ENCODE measurements at regions not wholly inside any gene's neighbourhood (a gene's known extent, or its start where the extent isn't known, plus 50 kb on each side); places are given as distances from the start of the nearest gene placed in this dataset.

GRCh38 chr2:16584824-16585540, 80.7 kb downstream of the CYRIA start:
- Mint-ChIP-seq H3K4me3 (no peak overlapping the region), H3K27ac (peak overlapping the region in 1 of 2 donors; percentile 9), H3K36me3 (ENCODE audit: insufficient read depth) (peaks cover 3% of the 10 kb centered on the region), H3K27me3 (no peaks in the 10 kb centered on the region), H3K4me1 (ENCODE audit: low read depth in 2 of 2) (no peaks in the 10 kb centered on the region), H3K9me3 (no peaks in the 10 kb centered on the region)
- ATAC-seq (replicated peaks) = no peak
- DNase-seq = no peak

GRCh38 chr2:16584084-16584483, 81.5 kb downstream of the CYRIA start:
- no peak for DNase-seq
- no peaks in the 10 kb centered on the region for H3K4me1 Mint-ChIP-seq (ENCODE audit: low read depth in 2 of 2)
- no peaks in the 10 kb centered on the region for H3K27me3 Mint-ChIP-seq
- H3K27ac Mint-ChIP-seq = no peak overlapping the region
- ATAC-seq (replicated peaks) = no peak
- no peaks in the 10 kb centered on the region for H3K9me3 Mint-ChIP-seq
- H3K4me3 Mint-ChIP-seq = no peak overlapping the region
- peaks cover 3% of the 10 kb centered on the region for H3K36me3 Mint-ChIP-seq (ENCODE audit: insufficient read depth)

- DNase-seq (no peak), ATAC-seq (replicated peaks) (no peak)
- H3K4me3 Mint-ChIP-seq = no peak overlapping the region
- H3K27me3 Mint-ChIP-seq = no peaks in the 10 kb centered on the region
- H3K9me3 Mint-ChIP-seq = no peaks in the 10 kb centered on the region
- H3K4me1 Mint-ChIP-seq (ENCODE audit: low read depth in 2 of 2) = no peaks in the 10 kb centered on the region
- no peaks in the 10 kb centered on the region for H3K36me3 Mint-ChIP-seq (ENCODE audit: insufficient read depth)
- H3K27ac Mint-ChIP-seq = no peak overlapping the region
These were observed 84.4 kb downstream of the CYRIA start for GRCh38 chr2:16581241-16581640.

GRCh38 chr2:16578081-16578480, 87.6 kb downstream of the CYRIA start:
- no peaks in the 10 kb centered on the region for H3K27me3 Mint-ChIP-seq
- H3K36me3 Mint-ChIP-seq (ENCODE audit: insufficient read depth) = no peaks in the 10 kb centered on the region
- H3K4me3 Mint-ChIP-seq = no peak overlapping the region
- no peaks in the 10 kb centered on the region for H3K4me1 Mint-ChIP-seq (ENCODE audit: low read depth in 2 of 2)
- no peak overlapping the region for H3K27ac Mint-ChIP-seq
- no peak for ATAC-seq (replicated peaks)
- DNase-seq = no peak
- H3K9me3 Mint-ChIP-seq = no peaks in the 10 kb centered on the region

- H3K4me3 Mint-ChIP-seq = no peak overlapping the region
- DNase-seq (no peak), ATAC-seq (replicated peaks) (no peak)
- no peaks in the 10 kb centered on the region for H3K27me3 Mint-ChIP-seq
- no peaks in the 10 kb centered on the region for H3K4me1 Mint-ChIP-seq (ENCODE audit: low read depth in 2 of 2)
- H3K36me3 Mint-ChIP-seq (ENCODE audit: insufficient read depth) = no peaks in the 10 kb centered on the region
- no peak overlapping the region for H3K27ac Mint-ChIP-seq
- no peaks in the 10 kb centered on the region for H3K9me3 Mint-ChIP-seq
These were observed 95.1 kb downstream of the CYRIA start for GRCh38 chr2:16570516-16570915.

GRCh38 chr2:16568998-16569784, 96.4 kb downstream of the CYRIA start:
- ATAC-seq (replicated peaks) (no peak), DNase-seq (no peak)

GRCh38 chr2:16566701-16567100, 98.9 kb downstream of the CYRIA start:
- peaks cover 13% of the 10 kb centered on the region for H3K36me3 Mint-ChIP-seq (ENCODE audit: insufficient read depth)
- H3K27me3 Mint-ChIP-seq = no peaks in the 10 kb centered on the region
- H3K4me1 Mint-ChIP-seq (ENCODE audit: low read depth in 2 of 2) = no peaks in the 10 kb centered on the region
- peaks cover 0 to 2% of the 10 kb centered on the region in 2 donors for H3K9me3 Mint-ChIP-seq
- no peak overlapping the region for H3K27ac Mint-ChIP-seq
- DNase-seq = no peak
- H3K4me3 Mint-ChIP-seq = no peak overlapping the region
- ATAC-seq (replicated peaks) = no peak

More at GRCh38 chr2:16568998-16569784, 96.4 kb downstream of the CYRIA start:
- H3K36me3 Mint-ChIP-seq (ENCODE audit: insufficient read depth) = peaks cover 7% of the 10 kb centered on the region
- H3K4me1 Mint-ChIP-seq (ENCODE audit: low read depth in 2 of 2) = no peaks in the 10 kb centered on the region
- no peak overlapping the region for H3K27ac Mint-ChIP-seq
- H3K9me3 Mint-ChIP-seq = no peaks in the 10 kb centered on the region
- H3K27me3 Mint-ChIP-seq = no peaks in the 10 kb centered on the region
- H3K4me3 Mint-ChIP-seq = no peak overlapping the region

- H3K27me3 Mint-ChIP-seq = no peaks in the 10 kb centered on the region
- peaks cover 0 to 2% of the 10 kb centered on the region in 2 donors for H3K9me3 Mint-ChIP-seq
- DNase-seq = no peak
- no peak for ATAC-seq (replicated peaks)
- no peak overlapping the region for H3K4me3 Mint-ChIP-seq
- no peak overlapping the region for H3K27ac Mint-ChIP-seq
- H3K4me1 Mint-ChIP-seq (ENCODE audit: low read depth in 2 of 2) = no peaks in the 10 kb centered on the region
- H3K36me3 Mint-ChIP-seq (ENCODE audit: insufficient read depth) = peaks cover 13% of the 10 kb centered on the region
These were observed 100.2 kb downstream of the CYRIA start for GRCh38 chr2:16565481-16565880.

GRCh38 chr2:16561676-16562075, 104.0 kb downstream of the CYRIA start:
- H3K27ac Mint-ChIP-seq = no peak overlapping the region
- no peaks in the 10 kb centered on the region for H3K27me3 Mint-ChIP-seq
- peaks cover under 1 to 2% of the 10 kb centered on the region in 2 donors for H3K9me3 Mint-ChIP-seq
- no peak for DNase-seq
- H3K36me3 Mint-ChIP-seq (ENCODE audit: insufficient read depth) = peaks cover 14% of the 10 kb centered on the region
- H3K4me1 Mint-ChIP-seq (ENCODE audit: low read depth in 2 of 2) = no peaks in the 10 kb centered on the region
- no peak for ATAC-seq (replicated peaks)
- no peak overlapping the region for H3K4me3 Mint-ChIP-seq

- no peak overlapping the region for H3K27ac Mint-ChIP-seq
These were observed 104.4 kb downstream of the CYRIA start for GRCh38 chr2:16561251-16561650.

GRCh38 chr2:16559278-16560067, 106.2 kb downstream of the CYRIA start:
- H3K9me3 Mint-ChIP-seq = peaks cover 2 to 8% of the 10 kb centered on the region in 2 donors
- DNase-seq (no peak), ATAC-seq (replicated peaks) (no peak)
- peaks cover 15% of the 10 kb centered on the region for H3K36me3 Mint-ChIP-seq (ENCODE audit: insufficient read depth)
- H3K27ac Mint-ChIP-seq = no peak overlapping the region
- no peaks in the 10 kb centered on the region for H3K27me3 Mint-ChIP-seq
- H3K4me1 Mint-ChIP-seq (ENCODE audit: low read depth in 2 of 2) = no peaks in the 10 kb centered on the region
- H3K4me3 Mint-ChIP-seq = no peak overlapping the region

More at GRCh38 chr2:16561251-16561650, 104.4 kb downstream of the CYRIA start:
- H3K36me3 Mint-ChIP-seq (ENCODE audit: insufficient read depth) = peaks cover 18% of the 10 kb centered on the region
- DNase-seq (no peak), ATAC-seq (replicated peaks) (no peak)
- no peak overlapping the region for H3K4me3 Mint-ChIP-seq
- H3K27me3 Mint-ChIP-seq = no peaks in the 10 kb centered on the region
- no peaks in the 10 kb centered on the region for H3K4me1 Mint-ChIP-seq (ENCODE audit: low read depth in 2 of 2)
- peaks cover 2 to 5% of the 10 kb centered on the region in 2 donors for H3K9me3 Mint-ChIP-seq

GRCh38 chr2:16554060-16554583, 111.5 kb downstream of the CYRIA start:
- H3K4me3 Mint-ChIP-seq = no peak overlapping the region
- no peaks in the 10 kb centered on the region for H3K4me1 Mint-ChIP-seq (ENCODE audit: low read depth in 2 of 2)
- no peak for ATAC-seq (replicated peaks)
- no peaks in the 10 kb centered on the region for H3K27me3 Mint-ChIP-seq
- no peak for DNase-seq
- H3K36me3 Mint-ChIP-seq (ENCODE audit: insufficient read depth) = peaks cover 11% of the 10 kb centered on the region
- H3K27ac Mint-ChIP-seq = no peak overlapping the region
- peaks cover 0 to 8% of the 10 kb centered on the region in 2 donors for H3K9me3 Mint-ChIP-seq

- ATAC-seq (replicated peaks) (no peak), DNase-seq (peak in 1 of 3 experiments; percentile 3)
- no peaks in the 10 kb centered on the region for H3K27me3 Mint-ChIP-seq
- H3K27ac Mint-ChIP-seq = no peak overlapping the region
- H3K9me3 Mint-ChIP-seq = peaks cover 0 to 8% of the 10 kb centered on the region in 2 donors
- peaks cover 11% of the 10 kb centered on the region for H3K36me3 Mint-ChIP-seq (ENCODE audit: insufficient read depth)
- H3K4me1 Mint-ChIP-seq (ENCODE audit: low read depth in 2 of 2) = no peaks in the 10 kb centered on the region
- no peak overlapping the region for H3K4me3 Mint-ChIP-seq
These were observed 112.4 kb downstream of the CYRIA start for GRCh38 chr2:16553226-16553625.

Data from effector memory CD8-positive, alpha-beta T cell (primary cell).